ENCODE measurements at regions not wholly inside any gene's neighbourhood (a gene's known extent, or its start where the extent isn't known, plus 50 kb on each side); places are given as distances from the start of the nearest gene placed in this dataset.

- TF ChIP-seq, protein P1, sequence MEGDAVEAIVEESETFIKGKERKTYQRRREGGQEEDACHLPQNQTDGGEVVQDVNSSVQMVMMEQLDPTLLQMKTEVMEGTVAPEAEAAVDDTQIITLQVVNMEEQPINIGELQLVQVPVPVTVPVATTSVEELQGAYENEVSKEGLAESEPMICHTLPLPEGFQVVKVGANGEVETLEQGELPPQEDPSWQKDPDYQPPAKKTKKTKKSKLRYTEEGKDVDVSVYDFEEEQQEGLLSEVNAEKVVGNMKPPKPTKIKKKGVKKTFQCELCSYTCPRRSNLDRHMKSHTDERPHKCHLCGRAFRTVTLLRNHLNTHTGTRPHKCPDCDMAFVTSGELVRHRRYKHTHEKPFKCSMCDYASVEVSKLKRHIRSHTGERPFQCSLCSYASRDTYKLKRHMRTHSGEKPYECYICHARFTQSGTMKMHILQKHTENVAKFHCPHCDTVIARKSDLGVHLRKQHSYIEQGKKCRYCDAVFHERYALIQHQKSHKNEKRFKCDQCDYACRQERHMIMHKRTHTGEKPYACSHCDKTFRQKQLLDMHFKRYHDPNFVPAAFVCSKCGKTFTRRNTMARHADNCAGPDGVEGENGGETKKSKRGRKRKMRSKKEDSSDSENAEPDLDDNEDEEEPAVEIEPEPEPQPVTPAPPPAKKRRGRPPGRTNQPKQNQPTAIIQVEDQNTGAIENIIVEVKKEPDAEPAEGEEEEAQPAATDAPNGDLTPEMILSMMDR (IDR thresholded peaks at IDR 0.05; ENCODE audit: unreplicated experiment): no peak
- BruUV-seq (replicated peaks): no TSS peak
- intact Hi-C loops (cut with micrococcal nuclease; ENCODE audit: unreplicated experiment): loop anchor here (10.0 kb wide), 1 partner anchor 55 kb away; no protein-coding TSS in a partner anchor
- CTCF ChIA-PET: interaction anchor here (0.9 kb wide), 1 partner anchor 437 kb away, joined by 3 read pairs; the partner anchor contains the start of gene PSMD6
- no peak overlapping the region for H3K27ac Mint-ChIP-seq (ENCODE audit: unreplicated experiment)
- no peaks in the 10 kb centered on the region for H3K36me3 Mint-ChIP-seq (ENCODE audit: insufficient read depth, unreplicated experiment)
- H3K4me1 Mint-ChIP-seq (ENCODE audit: low read depth, unreplicated experiment): no peaks in the 10 kb centered on the region
- peaks cover 58% of the 10 kb centered on the region for H3K27me3 Mint-ChIP-seq (ENCODE audit: unreplicated experiment)
- DNase-seq: no peak
- H3K4me3 Mint-ChIP-seq (ENCODE audit: low read depth, unreplicated experiment): no peak overlapping the region
- H3K9me3 Mint-ChIP-seq (ENCODE audit: low read depth, unreplicated experiment): no peaks in the 10 kb centered on the region
Observed at GRCh38 chr3:64460141-64460730, 227.6 kb downstream of the ADAMTS9 start.

DNA sequence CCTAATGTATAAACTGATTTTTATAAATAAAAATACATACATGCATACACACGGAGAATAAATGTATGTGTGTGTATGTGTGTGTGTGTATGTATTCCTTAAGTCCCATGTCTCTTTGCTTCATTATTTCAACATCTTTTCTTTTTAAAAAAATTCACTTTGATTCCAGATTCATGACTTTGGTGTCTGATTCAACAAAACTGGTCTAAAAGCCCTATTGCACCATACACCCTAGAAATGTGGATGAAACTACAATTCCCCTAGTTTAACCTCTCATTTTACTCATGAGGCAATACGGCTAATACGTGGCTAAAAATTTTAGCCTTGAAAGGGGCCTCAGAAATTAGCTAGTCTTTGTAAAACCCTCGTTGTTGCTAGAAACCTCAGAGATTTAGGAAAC, 228.1 kb downstream of the ADAMTS9 start:
- BruUV-seq (replicated peaks): no TSS peak
- TF ChIP-seq, protein P1 (IDR thresholded peaks at IDR 0.05; ENCODE audit: unreplicated experiment): no peak
- no peaks in the 10 kb centered on the region for H3K9me3 Mint-ChIP-seq (ENCODE audit: low read depth, unreplicated experiment)
- no peak for DNase-seq
- no peak overlapping the region for H3K4me3 Mint-ChIP-seq (ENCODE audit: low read depth, unreplicated experiment)
- H3K27ac Mint-ChIP-seq (ENCODE audit: unreplicated experiment): no peak overlapping the region
- H3K4me1 Mint-ChIP-seq (ENCODE audit: low read depth, unreplicated experiment): no peaks in the 10 kb centered on the region
- CTCF ChIA-PET: no interaction called here
- peaks cover 59% of the 10 kb centered on the region for H3K27me3 Mint-ChIP-seq (ENCODE audit: unreplicated experiment)
- intact Hi-C loops (cut with micrococcal nuclease; ENCODE audit: unreplicated experiment): loop anchor here (10.0 kb wide), 1 partner anchor 55 kb away; no protein-coding TSS in a partner anchor
- H3K36me3 Mint-ChIP-seq (ENCODE audit: insufficient read depth, unreplicated experiment): no peaks in the 10 kb centered on the region

DNA sequence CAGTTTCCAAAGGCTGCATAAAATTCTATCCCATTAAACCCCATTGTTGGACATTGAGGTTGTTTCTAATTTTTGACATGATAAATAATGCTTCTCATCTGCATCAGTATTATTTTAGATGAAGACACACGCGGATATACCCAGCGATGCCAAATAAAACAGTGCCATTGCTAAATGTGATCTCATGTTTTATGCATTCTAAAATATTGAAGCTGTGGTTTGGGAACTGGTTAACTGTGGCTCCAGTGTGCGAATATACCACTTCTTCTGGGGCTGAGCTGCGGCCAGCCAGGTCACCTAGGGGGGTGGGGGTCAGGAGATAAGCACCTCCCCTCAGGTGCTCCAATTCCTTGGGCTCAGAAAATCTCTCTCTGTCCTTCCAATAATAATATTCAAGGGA, 230.0 kb downstream of the ADAMTS9 start:
- CTCF ChIA-PET: no interaction called here
- Mint-ChIP-seq H3K27me3 (ENCODE audit: unreplicated experiment) (peaks cover 59% of the 10 kb centered on the region), H3K4me3 (ENCODE audit: low read depth, unreplicated experiment) (no peak overlapping the region), H3K9me3 (ENCODE audit: low read depth, unreplicated experiment) (no peaks in the 10 kb centered on the region), H3K27ac (ENCODE audit: unreplicated experiment) (no peak overlapping the region), H3K36me3 (ENCODE audit: insufficient read depth, unreplicated experiment) (no peaks in the 10 kb centered on the region), H3K4me1 (ENCODE audit: low read depth, unreplicated experiment) (no peaks in the 10 kb centered on the region)
- no TSS peak for BruUV-seq (replicated peaks)
- DNase-seq: no peak
- TF ChIP-seq, protein P1 (IDR thresholded peaks at IDR 0.05; ENCODE audit: unreplicated experiment): no peak
- intact Hi-C loops (cut with micrococcal nuclease; ENCODE audit: unreplicated experiment): no loop called here

- Mint-ChIP-seq H3K4me1 (ENCODE audit: low read depth, unreplicated experiment) (no peaks in the 10 kb centered on the region), H3K27me3 (ENCODE audit: unreplicated experiment) (peaks cover 65% of the 10 kb centered on the region), H3K9me3 (ENCODE audit: low read depth, unreplicated experiment) (no peaks in the 10 kb centered on the region), H3K27ac (ENCODE audit: unreplicated experiment) (no peak overlapping the region), H3K4me3 (ENCODE audit: low read depth, unreplicated experiment) (no peak overlapping the region), H3K36me3 (ENCODE audit: insufficient read depth, unreplicated experiment) (no peaks in the 10 kb centered on the region)
- TF ChIP-seq, protein P1 (IDR thresholded peaks at IDR 0.05; ENCODE audit: unreplicated experiment): no peak
- CTCF ChIA-PET: no interaction called here
- no TSS peak for BruUV-seq (replicated peaks)
- no peak for DNase-seq
- intact Hi-C loops (cut with micrococcal nuclease; ENCODE audit: unreplicated experiment): no loop called here
Observed at GRCh38 chr3:64456674-64457073, 231.1 kb downstream of the ADAMTS9 start.
